Fibroblast of pulmonary artery (primary cell): ENCODE measurements at regions not wholly inside any gene's neighbourhood (a gene's known extent, or its start where the extent isn't known, plus 50 kb on each side); places are given as distances from the start of the nearest gene placed in this dataset.

Experiments
- DNase-seq: peaks from one replicate; pipeline ENCODE4 v3.0.0-alpha.2; 2010; ENCODE audit warnings: low read depth
- H3K4me3 ChIP-seq: replicated peaks from 2 replicates; pipeline ENCODE4 v1.5.1; 2011; ENCODE audit warnings: low read depth, mild to moderate bottlenecking, control low read depth, low read length, moderate library complexity
- TF ChIP-seq, protein P1 (sequence below): IDR thresholded peaks from 2 replicates; pipeline ENCODE4 v1.5.1; 2011; ENCODE audit warnings: mild to moderate bottlenecking, control low read depth, low read length, inconsistent platforms; ENCODE audit errors: missing control alignments

DNA sequence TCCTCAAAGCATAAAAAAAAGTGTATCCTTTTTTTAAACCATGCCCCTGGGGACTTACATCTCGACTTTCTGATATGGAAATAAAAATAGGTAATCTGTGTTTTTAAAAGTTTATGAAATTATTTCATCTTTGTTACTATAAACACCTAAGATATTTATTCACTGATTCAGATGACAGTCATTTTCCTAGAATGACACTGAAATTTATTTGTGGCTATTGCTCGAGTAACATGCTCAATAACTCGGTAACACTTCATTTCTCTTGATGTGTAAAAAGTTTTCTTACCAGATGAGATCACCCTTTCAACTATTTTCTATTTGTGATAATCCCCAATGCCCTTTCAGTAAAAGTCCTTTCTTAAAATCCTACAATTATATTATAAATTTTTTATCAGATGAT, 495.8 kb downstream of the TTLL7 start:
- TF ChIP-seq, protein P1, sequence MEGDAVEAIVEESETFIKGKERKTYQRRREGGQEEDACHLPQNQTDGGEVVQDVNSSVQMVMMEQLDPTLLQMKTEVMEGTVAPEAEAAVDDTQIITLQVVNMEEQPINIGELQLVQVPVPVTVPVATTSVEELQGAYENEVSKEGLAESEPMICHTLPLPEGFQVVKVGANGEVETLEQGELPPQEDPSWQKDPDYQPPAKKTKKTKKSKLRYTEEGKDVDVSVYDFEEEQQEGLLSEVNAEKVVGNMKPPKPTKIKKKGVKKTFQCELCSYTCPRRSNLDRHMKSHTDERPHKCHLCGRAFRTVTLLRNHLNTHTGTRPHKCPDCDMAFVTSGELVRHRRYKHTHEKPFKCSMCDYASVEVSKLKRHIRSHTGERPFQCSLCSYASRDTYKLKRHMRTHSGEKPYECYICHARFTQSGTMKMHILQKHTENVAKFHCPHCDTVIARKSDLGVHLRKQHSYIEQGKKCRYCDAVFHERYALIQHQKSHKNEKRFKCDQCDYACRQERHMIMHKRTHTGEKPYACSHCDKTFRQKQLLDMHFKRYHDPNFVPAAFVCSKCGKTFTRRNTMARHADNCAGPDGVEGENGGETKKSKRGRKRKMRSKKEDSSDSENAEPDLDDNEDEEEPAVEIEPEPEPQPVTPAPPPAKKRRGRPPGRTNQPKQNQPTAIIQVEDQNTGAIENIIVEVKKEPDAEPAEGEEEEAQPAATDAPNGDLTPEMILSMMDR = no peak
- no peak for DNase-seq
- H3K4me3 ChIP-seq = no peak overlapping the region

DNA sequence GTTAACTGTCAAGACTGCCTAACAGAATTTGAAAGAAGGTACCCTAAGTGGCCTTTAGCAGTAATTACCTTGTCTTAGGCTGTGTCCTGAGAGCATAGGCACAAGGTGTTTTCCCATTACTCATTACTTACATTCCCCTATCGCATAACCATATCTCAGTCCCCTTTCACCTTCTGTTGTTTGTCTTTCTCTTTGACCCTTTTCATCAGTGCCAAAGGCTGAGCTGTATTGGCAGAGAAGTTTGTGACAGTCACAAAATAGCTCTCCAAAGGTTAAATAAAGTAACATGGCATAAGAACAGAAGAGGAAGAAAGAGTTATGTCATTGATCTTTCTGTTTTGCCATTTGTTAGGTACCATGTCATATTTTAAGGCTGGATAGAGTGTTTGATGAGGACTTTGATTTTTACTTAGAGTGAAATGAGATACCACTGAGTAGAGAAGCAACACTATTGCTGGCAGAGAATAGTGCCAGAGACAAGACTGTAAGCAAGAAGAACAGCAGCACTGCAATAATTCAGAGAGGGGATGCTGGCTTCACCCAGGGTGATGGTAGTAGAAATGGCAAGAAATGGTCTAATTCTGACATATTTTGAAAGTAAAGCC, 497.8 kb downstream of the TTLL7 start:
- H3K4me3 ChIP-seq = no peak overlapping the region
- DNase-seq = no peak
- TF ChIP-seq, protein P1 = no peak

DNA sequence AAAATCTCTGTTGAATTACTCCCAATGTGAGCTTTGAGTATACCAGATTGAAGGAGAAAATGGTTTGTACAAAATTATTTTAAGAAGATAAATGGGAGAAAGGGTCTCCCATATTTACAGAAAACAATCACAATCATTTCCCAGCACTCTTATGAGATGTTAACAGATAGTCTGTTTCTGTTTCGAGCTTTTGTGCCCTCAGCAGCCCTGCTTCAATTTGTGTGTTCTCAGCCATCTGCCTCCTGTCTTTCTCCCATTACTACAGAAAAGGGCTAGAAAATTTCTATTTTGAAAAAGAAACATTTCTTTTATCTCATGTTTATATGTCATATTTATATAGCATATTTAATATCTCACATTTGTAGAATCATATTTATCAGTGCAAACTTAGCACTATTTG, 498.4 kb downstream of the TTLL7 start:
- TF ChIP-seq, protein P1 = no peak
- DNase-seq = no peak
- no peak overlapping the region for H3K4me3 ChIP-seq

DNA sequence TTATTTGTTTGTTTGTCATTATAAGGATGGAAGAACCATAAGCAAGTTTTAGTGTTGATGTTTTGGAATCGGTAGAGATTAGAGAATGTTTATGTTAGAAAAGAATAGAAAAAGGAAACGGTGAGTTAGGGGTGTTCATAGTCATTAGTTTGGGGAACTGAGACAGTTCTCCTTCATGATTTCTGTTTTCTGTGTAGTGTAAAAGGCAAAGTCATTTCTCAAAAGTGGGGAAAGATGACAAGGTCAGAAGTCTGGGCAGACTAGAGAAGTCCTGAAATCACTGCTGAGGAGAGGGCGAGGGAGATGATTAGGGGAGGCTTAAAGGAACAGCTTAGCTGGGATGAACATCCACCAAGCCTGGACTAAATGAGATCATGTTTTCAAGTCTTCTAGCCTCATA, 498.9 kb downstream of the TTLL7 start:
- TF ChIP-seq, protein P1 = no peak

DNA sequence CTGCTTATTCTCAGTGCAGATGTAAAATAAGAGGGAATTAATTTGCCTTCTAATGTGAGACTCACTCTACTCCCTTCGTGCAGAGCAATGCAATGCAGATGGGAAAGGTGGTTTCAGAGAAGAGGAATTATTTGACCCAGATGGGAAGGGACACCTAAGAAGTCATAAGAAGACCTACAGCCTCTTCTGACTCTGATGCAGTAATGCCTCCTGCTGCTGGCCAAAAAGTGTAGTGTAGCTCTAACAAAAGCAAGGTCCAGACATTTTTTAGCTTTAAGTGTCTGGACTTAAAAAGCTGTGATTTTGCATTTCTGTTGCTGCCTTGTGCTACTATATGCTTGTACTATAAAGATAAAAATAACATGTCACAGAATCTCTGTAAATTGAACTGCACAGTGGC, 501.4 kb downstream of the TTLL7 start:
- TF ChIP-seq, protein P1 = peak; percentile 21
- peak; percentile 2 for DNase-seq
- H3K4me3 ChIP-seq = no peak overlapping the region

More for the DNA sequence above, 498.9 kb downstream of the TTLL7 start:
- H3K4me3 ChIP-seq = no peak overlapping the region
- DNase-seq = no peak

DNA sequence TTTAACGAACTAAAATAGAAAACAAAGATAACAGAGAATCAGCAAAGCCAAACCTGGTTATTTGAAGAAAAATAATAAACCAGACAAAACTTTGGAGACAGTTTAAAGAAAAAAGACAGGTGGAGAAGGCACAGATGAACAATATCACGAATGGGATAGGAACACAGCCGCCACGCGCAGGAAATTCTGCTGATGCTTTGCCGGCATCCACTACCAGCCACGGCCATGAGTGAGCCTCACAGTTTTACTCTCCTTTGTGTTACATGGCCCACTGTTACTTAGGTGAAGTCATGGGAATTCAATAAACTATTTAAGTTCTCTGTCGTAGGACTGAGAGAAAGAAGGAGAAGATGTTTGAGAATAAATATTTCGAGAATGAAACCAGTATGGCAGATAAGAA, 503.4 kb downstream of the TTLL7 start:
- TF ChIP-seq, protein P1 = no peak
- no peak for DNase-seq
- no peak overlapping the region for H3K4me3 ChIP-seq

DNA sequence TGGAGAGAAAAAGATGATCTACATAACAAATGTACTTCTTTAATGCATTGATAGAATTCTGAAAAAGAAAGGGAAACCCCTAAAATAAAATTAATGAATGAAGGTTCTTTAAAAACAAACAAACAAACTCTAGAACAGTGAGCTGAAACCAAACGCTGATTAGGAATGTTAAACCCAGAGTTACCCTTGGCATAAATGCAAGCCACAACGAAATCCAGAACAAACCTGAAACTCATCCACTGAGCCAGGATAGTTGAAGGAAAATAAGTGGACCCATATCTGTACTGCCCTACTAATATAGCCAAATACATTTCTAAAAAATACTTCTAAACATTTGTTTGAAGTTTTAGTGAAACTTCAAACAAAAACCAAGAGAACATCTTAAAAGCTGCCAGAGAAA, 505.3 kb downstream of the TTLL7 start:
- TF ChIP-seq, protein P1 = no peak
- no peak for DNase-seq
- no peak overlapping the region for H3K4me3 ChIP-seq
